DND-41 (cell line): ENCODE measurements at regions not wholly inside any gene's neighbourhood (a gene's known extent, or its start where the extent isn't known, plus 50 kb on each side); places are given as distances from the start of the nearest gene placed in this dataset.

Experiments
- ATAC-seq: fragments of 200-7000 bp; cut with Tn5 transposase; 3 replicates; pipeline ENCODE4 v1.9.1; 2021; ENCODE audit warnings: low read depth; ENCODE audit not compliant: insufficient read depth
- DNase-seq: peaks from one replicate; pipeline ENCODE4 v3.0.0-alpha.2; 2020
- H2AFZ ChIP-seq: 2 replicates; pipeline ENCODE4 v1.6.0; 2012; ENCODE audit warnings: low read depth, low read length
- H3K27ac ChIP-seq: 2 replicates; pipeline ENCODE4 v1.5.1; 2012; ENCODE audit warnings: low read length, inconsistent platforms
- H3K27me3 ChIP-seq: fragments of 200-600 bp; sonication (generic); 2 replicates; pipeline ENCODE4 v1.6.0; 2012; ENCODE audit warnings: low read length, mild to moderate bottlenecking, inconsistent platforms; ENCODE audit not compliant: insufficient read depth, poor library complexity
- H3K36me3 ChIP-seq: 2 replicates; pipeline ENCODE4 v1.5.1; 2012; ENCODE audit warnings: low read length, inconsistent platforms; ENCODE audit not compliant: insufficient read depth
- H3K4me1 ChIP-seq: 2 replicates; pipeline ENCODE4 v1.5.1; 2012; ENCODE audit warnings: mild to moderate bottlenecking, low read length; ENCODE audit not compliant: insufficient read depth
- H3K4me2 ChIP-seq: 2 replicates; pipeline ENCODE4 v1.6.0; 2012; ENCODE audit warnings: mild to moderate bottlenecking, moderate library complexity, low read length, inconsistent platforms; ENCODE audit not compliant: insufficient read depth
- H3K4me3 ChIP-seq, 2 experiments: fragments of 200-600 bp in 1 of 2; shearing (Covaris generic) in 1 of 2; 2 replicates each; pipeline ENCODE4 v1.5.1; 2012 to 2016; ENCODE audit warnings: inconsistent platforms in 2 of 2, low read length in 2 of 2, mild to moderate bottlenecking in 2 of 2, low read depth in 1 of 2, moderate library complexity in 1 of 2
- H3K79me2 ChIP-seq: 2 replicates; pipeline ENCODE4 v1.6.0; 2012; ENCODE audit warnings: low read length, inconsistent platforms; ENCODE audit not compliant: insufficient read depth
- H3K9ac ChIP-seq: 2 replicates; pipeline ENCODE4 v1.6.0; 2012; ENCODE audit warnings: low read depth, mild to moderate bottlenecking, inconsistent platforms, low read length, moderate library complexity
- H3K9me3 ChIP-seq: 2 replicates; pipeline ENCODE4 v1.5.1; 2012; ENCODE audit warnings: low read length, moderate library complexity, mild to moderate bottlenecking, inconsistent platforms; ENCODE audit not compliant: insufficient read depth, severe bottlenecking
- H4K20me1 ChIP-seq: 2 replicates; pipeline ENCODE4 v1.6.0; 2012; ENCODE audit warnings: low read length; ENCODE audit not compliant: insufficient read depth
- EZH2 ChIP-seq: IDR thresholded peaks from 3 replicates; pipeline ENCODE4 v1.6.1; 2012; ENCODE audit warnings: borderline replicate concordance, low read depth, mild to moderate bottlenecking, moderate library complexity, low read length, inconsistent platforms; ENCODE audit not compliant: severe bottlenecking
- TF ChIP-seq, protein P1 (sequence below): IDR thresholded peaks from 2 replicates; pipeline ENCODE4 v1.5.1; 2012; ENCODE audit warnings: borderline replicate concordance, low read length, moderate library complexity, mild to moderate bottlenecking; ENCODE audit not compliant: poor library complexity, severe bottlenecking; ENCODE audit errors: extremely low read depth

DNA sequence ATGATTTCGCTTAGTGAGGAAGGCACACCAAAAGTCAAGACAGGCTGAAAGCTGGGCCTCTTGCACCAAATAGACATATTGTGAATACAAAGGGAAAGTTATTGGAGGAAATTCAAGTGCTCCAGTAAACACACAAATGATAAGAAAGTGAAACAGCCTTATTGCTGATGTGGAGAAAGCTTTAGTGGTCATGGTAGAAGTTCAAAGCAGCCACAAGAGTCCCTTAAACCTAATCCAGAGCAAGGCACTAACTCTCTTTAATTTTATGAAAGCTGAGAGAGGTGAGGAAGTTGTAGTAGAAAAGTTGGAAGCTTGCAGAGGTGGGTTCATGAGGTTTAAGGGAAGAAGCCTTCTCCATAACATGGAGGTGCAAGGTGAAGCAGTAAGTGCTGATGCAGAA is 988.3 kb downstream of the VRK1 start:
- TF ChIP-seq, protein P1, sequence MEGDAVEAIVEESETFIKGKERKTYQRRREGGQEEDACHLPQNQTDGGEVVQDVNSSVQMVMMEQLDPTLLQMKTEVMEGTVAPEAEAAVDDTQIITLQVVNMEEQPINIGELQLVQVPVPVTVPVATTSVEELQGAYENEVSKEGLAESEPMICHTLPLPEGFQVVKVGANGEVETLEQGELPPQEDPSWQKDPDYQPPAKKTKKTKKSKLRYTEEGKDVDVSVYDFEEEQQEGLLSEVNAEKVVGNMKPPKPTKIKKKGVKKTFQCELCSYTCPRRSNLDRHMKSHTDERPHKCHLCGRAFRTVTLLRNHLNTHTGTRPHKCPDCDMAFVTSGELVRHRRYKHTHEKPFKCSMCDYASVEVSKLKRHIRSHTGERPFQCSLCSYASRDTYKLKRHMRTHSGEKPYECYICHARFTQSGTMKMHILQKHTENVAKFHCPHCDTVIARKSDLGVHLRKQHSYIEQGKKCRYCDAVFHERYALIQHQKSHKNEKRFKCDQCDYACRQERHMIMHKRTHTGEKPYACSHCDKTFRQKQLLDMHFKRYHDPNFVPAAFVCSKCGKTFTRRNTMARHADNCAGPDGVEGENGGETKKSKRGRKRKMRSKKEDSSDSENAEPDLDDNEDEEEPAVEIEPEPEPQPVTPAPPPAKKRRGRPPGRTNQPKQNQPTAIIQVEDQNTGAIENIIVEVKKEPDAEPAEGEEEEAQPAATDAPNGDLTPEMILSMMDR: no peak
- TF ChIP-seq EZH2: no peak
- no peaks in the 10 kb centered on the region for H3K9me3 ChIP-seq
- no peaks in the 10 kb centered on the region for H4K20me1 ChIP-seq
- no peak for DNase-seq
- peak overlapping the region; percentile 58 for H3K27ac ChIP-seq
- H3K4me2 ChIP-seq: no peak overlapping the region
- H3K27me3 ChIP-seq: no peaks in the 10 kb centered on the region
- no peaks in the 10 kb centered on the region for H3K36me3 ChIP-seq
- H2AFZ ChIP-seq: peak overlapping the region; percentile 47; the same call in 1 of the 2 replicates
- H3K79me2 ChIP-seq: no peaks in the 10 kb centered on the region
- peaks cover 32% of the 10 kb centered on the region for H3K4me1 ChIP-seq
- no peak overlapping the region for H3K9ac ChIP-seq
- H3K4me3 ChIP-seq: no peak overlapping the region
- ATAC-seq: peak; percentile 79

- H3K36me3 ChIP-seq: no peaks in the 10 kb centered on the region
- H3K4me3 ChIP-seq: no peak overlapping the region
- no peaks in the 10 kb centered on the region for H3K27me3 ChIP-seq
- ATAC-seq (no peak), DNase-seq (no peak)
- no peak overlapping the region for H3K9ac ChIP-seq
- no peaks in the 10 kb centered on the region for H3K79me2 ChIP-seq
- H3K4me2 ChIP-seq: no peak overlapping the region
- H3K9me3 ChIP-seq: no peaks in the 10 kb centered on the region
- no peaks in the 10 kb centered on the region for H4K20me1 ChIP-seq
- no peak overlapping the region for H2AFZ ChIP-seq
- peaks cover 29% of the 10 kb centered on the region for H3K4me1 ChIP-seq
- TF ChIP-seq EZH2: no peak
- TF ChIP-seq, protein P1: no peak
- no peak overlapping the region for H3K27ac ChIP-seq
These were observed 991.2 kb downstream of the VRK1 start for GRCh38 chr14:97788364-97788763.

GRCh38 chr14:97788846-97789526 is 991.8 kb downstream of the VRK1 start:
- Histone ChIP-seq H3K4me2 (no peak overlapping the region), H3K36me3 (no peaks in the 10 kb centered on the region), H3K4me1 (peaks cover 27% of the 10 kb centered on the region), H3K79me2 (no peaks in the 10 kb centered on the region), H3K9me3 (no peaks in the 10 kb centered on the region), H4K20me1 (no peaks in the 10 kb centered on the region), H3K4me3 (no peak overlapping the region), H3K27ac (no peak overlapping the region), H2AFZ (no peak overlapping the region), H3K27me3 (no peaks in the 10 kb centered on the region), H3K9ac (no peak overlapping the region)
- TF ChIP-seq, protein P1: no peak
- no peak for TF ChIP-seq EZH2
- ATAC-seq: no peak
- DNase-seq: no peak

DNA sequence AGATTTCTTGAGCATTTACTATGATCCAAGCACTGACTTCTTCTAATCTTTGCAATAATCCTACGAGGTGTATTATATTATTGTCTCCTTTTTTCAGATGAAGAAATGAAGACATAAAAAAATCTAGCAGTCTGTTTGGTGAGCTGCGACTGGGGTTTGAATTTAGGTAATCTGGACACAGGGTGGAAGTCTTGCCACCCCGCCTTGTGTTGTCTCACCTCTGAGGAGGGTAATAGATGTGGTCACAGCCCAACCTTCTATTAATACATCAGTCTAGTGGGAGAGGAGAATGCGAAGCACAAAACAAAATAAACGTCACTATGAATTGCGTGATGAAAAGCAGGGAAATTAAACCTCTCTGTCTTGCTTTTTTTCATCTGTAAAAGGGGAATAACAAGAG is 993.9 kb downstream of the VRK1 start:
- Histone ChIP-seq H3K27ac (no peak overlapping the region), H3K9me3 (no peaks in the 10 kb centered on the region), H3K4me2 (no peak overlapping the region), H3K4me3 (no peak overlapping the region), H3K27me3 (no peaks in the 10 kb centered on the region), H2AFZ (no peak overlapping the region), H3K4me1 (peaks cover 7% of the 10 kb centered on the region), H3K79me2 (no peaks in the 10 kb centered on the region), H3K9ac (no peak overlapping the region), H3K36me3 (no peaks in the 10 kb centered on the region), H4K20me1 (no peaks in the 10 kb centered on the region)
- TF ChIP-seq, protein P1: no peak
- no peak for TF ChIP-seq EZH2
- ATAC-seq (no peak), DNase-seq (no peak)
